ENCODE measurements at regions not wholly inside any gene's neighbourhood (a gene's known extent, or its start where the extent isn't known, plus 50 kb on each side); places are given as distances from the start of the nearest gene placed in this dataset.

- DNase-seq, result no peak
- Histone ChIP-seq H3K27me3 (ENCODE audit: control insufficient read depth, insufficient read depth, low read length) (peaks cover 2% of the 10 kb centered on the region), H3K4me3 (ENCODE audit: low read length) (no peak overlapping the region), H3K9me3 (ENCODE audit: control insufficient read depth, low read depth, low read length) (no peaks in the 10 kb centered on the region), H3K27ac (ENCODE audit: low read length) (no peak overlapping the region), H3K36me3 (ENCODE audit: control insufficient read depth, insufficient read depth, low read length) (no peaks in the 10 kb centered on the region), H3K4me1 (ENCODE audit: control insufficient read depth, insufficient read depth, low read length) (no peaks in the 10 kb centered on the region)
- 77% methylated on average over 2 of the region's 5 CpGs for WGBS (ENCODE audit: insufficient coverage, low lambda C conversion rate)
Observed at GRCh38 chr4:20445933-20446723, 194.4 kb downstream of the SLIT2 start.

DNA sequence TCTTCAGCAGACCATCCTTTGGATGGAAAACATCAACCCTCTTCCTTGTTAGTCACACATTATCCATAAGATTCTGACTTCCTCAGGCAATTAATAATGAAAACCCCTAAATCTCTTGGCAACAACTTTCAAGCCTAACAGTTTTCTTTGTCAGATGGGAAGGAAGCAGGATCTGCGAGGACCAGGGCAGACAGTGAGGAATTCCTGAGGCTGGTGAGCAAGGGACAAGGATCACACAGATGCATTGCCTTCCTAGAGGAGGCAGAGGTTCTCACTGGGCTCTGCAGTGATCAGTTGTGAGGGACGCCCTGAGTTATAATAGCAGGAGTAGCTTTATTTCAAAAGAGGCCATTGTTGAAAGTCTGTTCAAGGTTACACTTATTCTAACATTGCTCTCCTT lies 195.4 kb downstream of the SLIT2 start:
- no peaks in the 10 kb centered on the region for H3K4me1 ChIP-seq (ENCODE audit: control insufficient read depth, insufficient read depth, low read length)
- no peaks in the 10 kb centered on the region for H3K36me3 ChIP-seq (ENCODE audit: control insufficient read depth, insufficient read depth, low read length)
- no peak overlapping the region for H3K4me3 ChIP-seq (ENCODE audit: low read length)
- WGBS (ENCODE audit: insufficient coverage, low lambda C conversion rate), result no CpG with 5 or more reads among the region's 2 CpGs
- H3K9me3 ChIP-seq (ENCODE audit: control insufficient read depth, low read depth, low read length), result no peaks in the 10 kb centered on the region
- no peak overlapping the region for H3K27ac ChIP-seq (ENCODE audit: low read length)
- no peak for DNase-seq
- peaks cover 2% of the 10 kb centered on the region for H3K27me3 ChIP-seq (ENCODE audit: control insufficient read depth, insufficient read depth, low read length)

- H3K27me3 ChIP-seq (ENCODE audit: control insufficient read depth, insufficient read depth, low read length), result peaks cover 2% of the 10 kb centered on the region
- no peaks in the 10 kb centered on the region for H3K4me1 ChIP-seq (ENCODE audit: control insufficient read depth, insufficient read depth, low read length)
- no peaks in the 10 kb centered on the region for H3K36me3 ChIP-seq (ENCODE audit: control insufficient read depth, insufficient read depth, low read length)
- H3K4me3 ChIP-seq (ENCODE audit: low read length), result no peak overlapping the region
- no CpG with 5 or more reads among the region's 2 CpGs for WGBS (ENCODE audit: insufficient coverage, low lambda C conversion rate)
- H3K9me3 ChIP-seq (ENCODE audit: control insufficient read depth, low read depth, low read length), result no peaks in the 10 kb centered on the region
- no peak for DNase-seq
- no peak overlapping the region for H3K27ac ChIP-seq (ENCODE audit: low read length)
Observed at GRCh38 chr4:20451986-20452385, 200.3 kb downstream of the SLIT2 start.

- WGBS (ENCODE audit: insufficient coverage, low lambda C conversion rate), result 93% methylated on average over 2 of the region's 2 CpGs
- no peak for DNase-seq
- no peak overlapping the region for H3K4me3 ChIP-seq (ENCODE audit: low read length)
- H3K27me3 ChIP-seq (ENCODE audit: control insufficient read depth, insufficient read depth, low read length), result peaks cover 2% of the 10 kb centered on the region
- no peak overlapping the region for H3K27ac ChIP-seq (ENCODE audit: low read length)
- H3K36me3 ChIP-seq (ENCODE audit: control insufficient read depth, insufficient read depth, low read length), result no peaks in the 10 kb centered on the region
- no peaks in the 10 kb centered on the region for H3K4me1 ChIP-seq (ENCODE audit: control insufficient read depth, insufficient read depth, low read length)
- no peaks in the 10 kb centered on the region for H3K9me3 ChIP-seq (ENCODE audit: control insufficient read depth, low read depth, low read length)
Observed at GRCh38 chr4:20454515-20454914, 202.8 kb downstream of the SLIT2 start.

DNA sequence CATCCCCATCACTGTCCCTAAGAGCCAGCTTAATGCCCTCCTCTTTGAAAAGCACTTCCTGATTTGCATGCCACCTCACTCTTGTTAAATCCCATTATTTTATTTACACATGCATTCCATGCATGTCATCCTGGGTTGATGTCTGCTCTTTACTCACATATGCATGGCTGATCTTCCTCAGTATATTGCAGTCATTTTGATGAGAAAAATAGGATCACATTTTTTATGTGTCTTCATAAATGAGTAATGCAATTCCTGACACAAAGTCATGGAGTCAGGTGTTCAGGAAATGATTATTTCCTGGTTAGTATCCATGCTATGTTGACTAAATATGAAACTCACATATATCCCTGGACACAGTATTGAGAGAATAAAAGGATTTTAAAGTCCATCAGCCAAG lies 204.7 kb downstream of the SLIT2 start:
- no peak for DNase-seq
- Histone ChIP-seq H3K27me3 (ENCODE audit: control insufficient read depth, insufficient read depth, low read length) (no peaks in the 10 kb centered on the region), H3K9me3 (ENCODE audit: control insufficient read depth, low read depth, low read length) (no peaks in the 10 kb centered on the region), H3K4me3 (ENCODE audit: low read length) (no peak overlapping the region), H3K36me3 (ENCODE audit: control insufficient read depth, insufficient read depth, low read length) (no peaks in the 10 kb centered on the region), H3K4me1 (ENCODE audit: control insufficient read depth, insufficient read depth, low read length) (no peaks in the 10 kb centered on the region), H3K27ac (ENCODE audit: low read length) (no peak overlapping the region)

DNA sequence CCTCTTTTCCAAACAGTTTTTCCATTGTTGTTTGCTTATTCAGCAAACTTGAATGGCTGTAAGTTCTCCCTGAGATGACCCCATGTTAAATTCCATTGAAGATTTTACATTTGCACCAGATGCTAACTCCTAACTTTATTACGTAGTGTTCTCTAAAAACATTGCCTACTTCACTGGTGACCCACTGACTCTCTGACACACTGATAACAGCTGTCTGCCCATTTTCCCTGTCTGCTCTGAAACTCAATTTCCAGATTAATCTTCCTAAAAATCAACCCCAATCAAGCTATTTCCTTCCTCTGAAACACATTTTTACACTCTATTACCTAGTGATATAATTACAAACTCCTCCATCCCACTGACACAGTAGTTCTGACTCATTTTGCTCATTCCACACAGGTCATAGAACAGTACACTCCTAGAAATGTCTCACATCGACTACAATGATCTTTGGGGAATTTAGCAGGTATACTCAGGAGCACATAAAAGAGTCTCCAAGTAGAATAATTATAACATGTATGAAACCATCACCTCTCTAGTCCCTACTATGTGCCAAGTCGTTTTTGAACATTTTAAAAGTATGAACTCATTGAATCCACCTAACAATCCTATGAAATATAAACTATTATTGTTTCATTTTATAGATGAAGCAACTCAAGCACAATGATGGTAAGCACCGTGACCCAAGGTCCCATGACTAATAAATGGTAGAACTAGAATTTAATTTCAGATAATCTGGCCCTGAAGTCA lies 210.9 kb downstream of the SLIT2 start:
- Histone ChIP-seq H3K9me3 (ENCODE audit: control insufficient read depth, low read depth, low read length) (no peaks in the 10 kb centered on the region), H3K4me1 (ENCODE audit: control insufficient read depth, insufficient read depth, low read length) (no peaks in the 10 kb centered on the region), H3K27me3 (ENCODE audit: control insufficient read depth, insufficient read depth, low read length) (no peaks in the 10 kb centered on the region), H3K27ac (ENCODE audit: low read length) (no peak overlapping the region), H3K36me3 (ENCODE audit: control insufficient read depth, insufficient read depth, low read length) (no peaks in the 10 kb centered on the region), H3K4me3 (ENCODE audit: low read length) (no peak overlapping the region)
- WGBS (ENCODE audit: insufficient coverage, low lambda C conversion rate), result no CpG with 5 or more reads among the region's 4 CpGs
- DNase-seq, result no peak

- no peak overlapping the region for H3K27ac ChIP-seq (ENCODE audit: low read length)
- no peaks in the 10 kb centered on the region for H3K36me3 ChIP-seq (ENCODE audit: control insufficient read depth, insufficient read depth, low read length)
- no peak overlapping the region for H3K4me3 ChIP-seq (ENCODE audit: low read length)
- no CpG with 5 or more reads among the region's 2 CpGs for WGBS (ENCODE audit: insufficient coverage, low lambda C conversion rate)
- DNase-seq, result no peak
- H3K27me3 ChIP-seq (ENCODE audit: control insufficient read depth, insufficient read depth, low read length), result no peaks in the 10 kb centered on the region
- no peaks in the 10 kb centered on the region for H3K9me3 ChIP-seq (ENCODE audit: control insufficient read depth, low read depth, low read length)
- no peaks in the 10 kb centered on the region for H3K4me1 ChIP-seq (ENCODE audit: control insufficient read depth, insufficient read depth, low read length)
Observed at GRCh38 chr4:20463176-20463430, 211.4 kb downstream of the SLIT2 start.

DNA sequence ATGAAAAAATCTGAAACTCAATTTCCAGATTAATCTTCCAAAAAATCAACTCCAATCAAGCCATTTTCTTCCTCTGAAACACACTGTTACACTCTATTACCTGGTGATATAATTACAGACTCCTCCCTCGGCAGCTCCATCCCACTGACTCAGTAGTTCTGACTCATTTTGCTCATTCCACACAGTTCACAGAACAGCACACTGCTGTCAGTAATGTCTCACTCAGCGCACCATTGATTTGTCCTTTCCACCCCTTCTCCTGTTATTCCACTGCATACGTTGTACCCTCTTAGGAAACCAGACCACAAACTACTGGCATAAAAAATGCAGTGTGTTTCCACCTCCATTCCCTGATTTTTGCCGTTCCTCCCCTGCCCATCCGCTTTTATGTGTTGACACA lies 212.7 kb downstream of the SLIT2 start:
- 86% methylated on average over 3 of the region's 5 CpGs for WGBS (ENCODE audit: insufficient coverage, low lambda C conversion rate)
- H3K36me3 ChIP-seq (ENCODE audit: control insufficient read depth, insufficient read depth, low read length), result no peaks in the 10 kb centered on the region
- H3K9me3 ChIP-seq (ENCODE audit: control insufficient read depth, low read depth, low read length), result no peaks in the 10 kb centered on the region
- no peaks in the 10 kb centered on the region for H3K4me1 ChIP-seq (ENCODE audit: control insufficient read depth, insufficient read depth, low read length)
- no peaks in the 10 kb centered on the region for H3K27me3 ChIP-seq (ENCODE audit: control insufficient read depth, insufficient read depth, low read length)
- H3K4me3 ChIP-seq (ENCODE audit: low read length), result no peak overlapping the region
- no peak for DNase-seq
- H3K27ac ChIP-seq (ENCODE audit: low read length), result no peak overlapping the region

DNA sequence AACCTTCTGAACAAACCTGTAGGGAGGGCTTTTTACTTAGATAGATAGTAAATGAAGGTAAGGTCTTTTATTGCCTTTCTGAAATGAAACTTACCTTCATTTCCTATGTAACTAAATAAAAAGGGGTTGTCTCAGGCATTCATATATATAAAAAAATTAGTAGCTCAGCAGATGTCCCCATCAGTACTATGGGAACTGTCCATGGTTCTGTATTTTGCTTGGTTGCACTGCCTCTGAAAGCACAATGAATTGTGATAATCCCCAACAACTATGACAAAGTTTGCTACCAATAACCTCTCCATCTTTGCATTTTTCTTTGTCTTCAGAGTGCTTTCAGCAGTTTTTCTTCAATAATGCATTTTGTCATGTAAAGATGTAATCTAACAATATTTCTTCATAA lies 222.4 kb downstream of the SLIT2 start:
- no peak for DNase-seq
- Histone ChIP-seq H3K27me3 (ENCODE audit: control insufficient read depth, insufficient read depth, low read length) (no peaks in the 10 kb centered on the region), H3K4me3 (ENCODE audit: low read length) (no peak overlapping the region), H3K27ac (ENCODE audit: low read length) (no peak overlapping the region), H3K9me3 (ENCODE audit: control insufficient read depth, low read depth, low read length) (no peaks in the 10 kb centered on the region), H3K4me1 (ENCODE audit: control insufficient read depth, insufficient read depth, low read length) (no peaks in the 10 kb centered on the region), H3K36me3 (ENCODE audit: control insufficient read depth, insufficient read depth, low read length) (no peaks in the 10 kb centered on the region)

DNA sequence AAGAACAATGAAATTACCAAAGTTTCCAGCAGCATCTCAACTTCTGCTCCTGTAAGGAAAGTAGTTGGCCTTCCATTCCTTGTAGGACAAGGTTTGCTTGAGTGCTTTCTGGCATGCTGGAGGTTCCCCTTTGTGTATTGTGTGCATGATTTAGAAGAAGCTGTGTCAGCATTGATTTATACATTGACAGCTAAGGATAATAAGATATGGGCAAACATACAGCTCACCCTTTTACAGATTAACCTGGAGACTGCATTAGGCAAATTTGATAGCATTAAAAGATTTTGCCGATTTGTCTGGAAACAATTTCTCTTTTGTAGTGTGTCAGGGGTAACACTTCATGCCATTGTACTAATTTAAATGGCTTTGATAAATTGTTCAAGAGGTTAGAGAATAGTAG lies 221.8 kb upstream of the PACRGL start:
- WGBS (ENCODE audit: insufficient coverage, low lambda C conversion rate), result 80% methylated on average over 1 of the region's 1 CpG
- no peaks in the 10 kb centered on the region for H3K36me3 ChIP-seq (ENCODE audit: control insufficient read depth, insufficient read depth, low read length)
- no peaks in the 10 kb centered on the region for H3K27me3 ChIP-seq (ENCODE audit: control insufficient read depth, insufficient read depth, low read length)
- no peaks in the 10 kb centered on the region for H3K9me3 ChIP-seq (ENCODE audit: control insufficient read depth, low read depth, low read length)
- H3K4me3 ChIP-seq (ENCODE audit: low read length), result no peak overlapping the region
- H3K27ac ChIP-seq (ENCODE audit: low read length), result no peak overlapping the region
- DNase-seq, result no peak
- H3K4me1 ChIP-seq (ENCODE audit: control insufficient read depth, insufficient read depth, low read length), result no peaks in the 10 kb centered on the region

All from large intestine (tissue), 3 donors.